ENCODE measurements at regions not wholly inside any gene's neighbourhood (a gene's known extent, or its start where the extent isn't known, plus 50 kb on each side); places are given as distances from the start of the nearest gene placed in this dataset.
"Not testable (repeated sequence)": the region's sequence is repeated elsewhere in the genome, so short reads cannot be mapped to it uniquely, and the experiment has no call there.

DNA sequence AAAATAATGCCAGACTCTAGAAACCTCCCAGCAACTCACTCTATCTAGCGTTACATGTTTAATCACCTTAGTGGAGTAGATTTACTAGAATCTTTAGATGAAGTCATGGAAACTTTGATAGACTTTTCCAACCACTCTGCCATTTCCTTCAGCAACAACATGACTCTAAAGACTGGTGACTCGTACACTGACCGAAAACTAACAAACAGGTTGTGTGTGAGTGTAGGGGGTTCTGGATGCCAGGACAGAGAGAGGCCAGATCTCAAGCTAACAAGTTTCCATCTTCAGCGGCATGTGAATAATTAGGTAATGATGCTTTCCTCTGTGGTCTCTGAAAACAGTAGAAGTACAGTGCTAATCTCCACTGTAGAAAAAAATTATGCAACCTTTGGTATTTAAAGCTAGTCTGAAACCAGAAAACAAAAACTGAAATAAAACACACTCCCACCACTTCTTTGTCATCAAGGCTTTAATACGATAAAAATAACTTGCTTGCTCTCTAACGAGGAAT, 286.4 kb downstream of the PRDM5 start:
- no peak for DNase-seq (ENCODE audit: low read depth in 3 of 3)

DNA sequence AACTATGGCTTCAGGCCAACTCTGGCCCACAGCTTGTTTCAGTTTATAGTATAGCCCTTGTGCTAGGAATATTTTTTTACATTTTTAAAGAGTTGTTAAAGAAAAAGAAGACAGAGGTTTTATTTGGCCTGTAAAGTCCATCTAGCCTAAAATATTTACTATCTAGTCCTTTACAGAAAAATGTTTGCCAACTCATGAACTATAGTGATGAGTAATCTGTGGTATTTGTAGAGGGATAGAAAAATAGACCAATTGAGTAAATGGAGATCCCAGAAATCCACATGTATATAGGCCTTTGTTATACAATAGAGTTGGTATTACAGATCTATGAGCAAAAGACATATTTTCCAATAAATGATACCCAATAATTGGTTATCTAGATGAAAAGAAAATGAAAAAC, 288.7 kb downstream of the PRDM5 start:
- no peak for DNase-seq (ENCODE audit: low read depth in 3 of 3)

DNA sequence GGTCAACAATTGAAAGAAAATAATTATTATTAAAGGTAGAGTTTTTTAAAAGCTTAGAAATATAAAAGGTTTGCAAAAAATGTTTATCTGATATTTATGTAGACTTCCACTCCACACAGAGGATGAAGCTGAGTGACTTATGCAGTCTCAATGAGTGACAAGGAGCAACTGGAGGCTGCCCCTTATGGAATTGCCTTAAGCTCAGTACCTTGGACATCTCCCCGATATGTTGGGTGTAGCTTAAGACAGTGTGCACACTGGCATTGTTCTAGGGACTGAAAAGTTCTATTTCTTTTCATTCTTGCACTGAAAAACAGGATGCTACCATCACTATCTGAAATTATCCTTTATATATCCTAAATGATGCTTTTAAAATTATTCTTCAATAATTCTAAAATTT, 292.1 kb downstream of the PRDM5 start:
- no peak for DNase-seq (ENCODE audit: low read depth in 3 of 3)

DNA sequence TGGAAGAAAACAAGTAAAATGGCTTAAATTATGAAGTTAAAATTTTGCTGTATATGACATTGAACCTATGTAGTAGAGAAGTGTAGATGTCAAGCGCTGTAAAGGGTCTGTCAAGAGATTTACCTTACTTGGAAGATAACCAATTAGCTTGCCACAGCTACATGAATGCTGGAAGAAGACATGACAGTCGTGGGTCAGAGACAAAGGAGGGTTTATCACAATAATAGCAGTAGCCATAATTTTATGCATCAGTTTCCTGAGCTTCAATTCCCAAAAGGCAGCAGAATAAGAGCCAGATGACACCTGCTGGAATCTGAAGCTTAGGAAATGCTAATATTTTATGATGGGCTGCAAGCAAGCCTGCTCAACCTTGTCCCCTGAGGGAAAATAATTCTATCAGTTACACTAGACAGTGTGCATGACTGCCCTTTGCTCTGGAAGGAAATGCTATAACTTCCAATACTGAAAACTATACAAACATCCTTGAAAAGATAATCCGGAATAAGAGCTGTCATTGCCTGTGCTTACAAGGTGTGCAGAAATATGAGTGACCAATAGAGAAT, 292.9 kb downstream of the PRDM5 start:
- no peak for DNase-seq (ENCODE audit: low read depth in 3 of 3)

DNA sequence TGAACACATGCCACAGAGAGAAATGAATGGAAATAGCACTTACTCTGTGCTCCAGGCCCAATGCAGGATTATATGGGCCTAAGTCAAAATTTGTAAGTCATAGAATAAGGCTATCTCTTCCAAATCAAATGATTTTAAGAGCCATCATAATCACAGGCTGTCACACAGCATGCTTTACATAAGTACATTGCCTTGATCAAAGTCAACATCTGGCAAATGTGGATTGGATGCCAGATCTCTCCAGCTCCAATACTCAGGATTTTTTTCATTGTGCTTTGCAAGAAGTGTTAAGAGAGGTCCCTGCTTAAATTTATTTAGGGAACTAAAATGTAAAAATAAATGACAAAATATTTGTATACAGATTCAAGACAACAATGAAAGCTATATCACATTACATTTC, 299.9 kb downstream of the PRDM5 start:
- no peak for DNase-seq (ENCODE audit: low read depth in 3 of 3)

DNA sequence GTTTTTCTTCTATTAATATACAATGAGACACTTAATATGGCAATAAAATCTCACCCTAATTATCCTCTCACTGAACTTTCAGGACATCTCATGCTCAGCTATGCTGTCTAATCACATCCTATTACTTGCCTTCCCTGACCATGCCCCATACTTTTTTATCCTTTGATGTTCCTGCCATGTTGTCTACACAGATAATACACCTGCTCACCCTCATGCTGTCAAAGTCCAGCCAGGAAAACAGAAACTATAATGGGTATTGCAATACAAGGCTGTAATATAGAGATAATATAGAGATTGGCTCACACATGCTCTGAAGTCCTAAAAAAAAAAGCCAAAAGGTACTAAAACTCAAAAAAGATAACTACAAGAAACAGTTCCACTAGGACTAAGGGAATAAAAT, 305.4 kb downstream of the PRDM5 start:
- DNase-seq (ENCODE audit: low read depth in 3 of 3) = no peak

DNA sequence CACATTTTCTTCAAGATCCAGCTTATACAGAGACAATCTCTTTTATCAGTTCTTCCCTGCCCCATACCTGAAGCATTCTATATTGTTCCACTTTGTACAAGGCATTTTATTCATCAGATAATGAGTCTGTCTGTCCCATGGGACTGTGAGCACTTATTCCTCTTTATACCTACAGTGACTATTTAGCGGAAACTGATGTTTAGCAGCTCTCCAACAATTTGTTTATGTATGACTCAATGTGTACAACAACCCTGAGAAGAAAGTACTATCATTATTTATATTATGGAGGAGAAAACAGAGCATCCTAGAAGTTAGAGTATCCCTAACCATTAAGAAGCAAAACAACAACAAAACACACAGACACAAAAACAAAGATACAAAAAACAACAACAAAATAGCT, 306.5 kb downstream of the PRDM5 start:
- no peak for DNase-seq (ENCODE audit: low read depth in 3 of 3)

DNA sequence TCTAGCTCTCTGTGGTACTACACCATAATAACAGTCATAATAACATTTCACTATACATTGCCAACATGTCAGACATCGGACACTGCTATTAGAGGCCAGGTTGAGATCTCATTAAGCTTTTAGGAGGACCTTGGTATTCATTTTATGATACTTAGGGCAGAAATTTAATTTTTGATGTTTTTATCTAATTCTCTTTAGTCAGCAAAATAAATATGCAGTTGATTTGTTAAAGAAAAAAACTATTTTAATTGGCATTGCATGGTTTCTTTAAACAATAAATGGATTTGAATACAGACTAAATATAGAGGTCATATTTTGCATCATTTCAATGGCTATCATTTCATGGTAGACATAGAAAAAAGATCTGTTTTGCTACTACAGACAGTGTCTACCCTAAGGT, 308.7 kb downstream of the PRDM5 start:
- DNase-seq (ENCODE audit: low read depth in 3 of 3) = no peak

DNA sequence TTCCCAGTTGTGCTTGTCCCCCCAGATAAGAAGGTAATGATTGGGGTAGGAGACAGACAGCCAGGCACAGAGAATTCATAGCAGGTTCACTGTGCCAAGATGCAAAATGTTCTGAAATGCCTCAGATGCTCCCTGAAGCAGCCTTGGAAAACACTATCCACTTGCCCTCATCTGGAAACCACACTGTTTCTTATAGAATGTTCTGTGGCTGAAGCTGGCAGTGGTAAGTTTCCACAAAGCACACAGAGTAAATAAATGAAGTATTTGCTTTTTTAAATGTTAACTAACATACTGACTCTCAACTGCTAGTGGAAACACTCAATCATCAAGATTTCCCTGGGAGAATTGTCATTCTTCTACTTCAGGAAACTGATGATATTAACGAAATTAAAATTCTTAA, 311.4 kb downstream of the PRDM5 start:
- DNase-seq (ENCODE audit: low read depth in 3 of 3) = no peak

DNA sequence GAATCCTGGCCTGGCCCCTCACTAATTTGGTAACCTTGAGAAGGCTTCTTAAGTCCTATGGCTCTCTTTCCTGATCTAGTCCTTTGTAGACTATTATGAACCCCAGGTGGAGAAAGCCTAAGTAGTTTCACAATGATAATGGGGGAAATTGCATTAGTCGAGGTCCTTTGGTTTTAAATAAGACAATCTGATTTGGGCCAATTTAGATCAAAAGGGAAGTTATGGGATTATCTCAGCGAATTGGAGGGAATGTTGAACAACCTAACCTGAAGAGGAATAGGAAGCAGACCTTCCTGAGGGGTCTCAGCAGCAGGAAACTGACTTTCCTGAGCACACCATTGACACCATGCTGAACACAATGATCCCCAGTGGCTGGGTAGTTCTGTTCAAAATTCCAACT, 331.5 kb downstream of the PRDM5 start:
- no peak for DNase-seq (ENCODE audit: low read depth in 3 of 3)

DNA sequence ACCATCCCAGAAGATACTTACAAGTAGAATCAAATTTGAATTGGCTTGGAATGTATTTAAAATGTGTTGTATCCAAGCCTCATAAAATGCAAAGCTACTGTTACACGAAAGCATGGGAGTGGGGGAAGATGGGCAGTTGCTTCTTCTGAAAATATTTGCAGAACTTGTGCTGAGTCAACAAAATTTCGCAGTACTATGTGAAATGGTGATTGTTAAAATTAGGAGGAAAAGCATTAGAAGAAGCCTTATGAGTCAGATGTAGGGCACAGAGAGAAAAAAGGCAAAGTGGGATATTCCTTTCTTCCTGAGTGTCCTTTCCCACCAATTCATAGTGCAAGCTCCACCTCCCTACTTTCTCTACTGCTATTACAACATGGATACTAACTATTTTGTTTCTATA, 332.7 kb downstream of the PRDM5 start:
- no peak for DNase-seq (ENCODE audit: low read depth in 3 of 3)

DNA sequence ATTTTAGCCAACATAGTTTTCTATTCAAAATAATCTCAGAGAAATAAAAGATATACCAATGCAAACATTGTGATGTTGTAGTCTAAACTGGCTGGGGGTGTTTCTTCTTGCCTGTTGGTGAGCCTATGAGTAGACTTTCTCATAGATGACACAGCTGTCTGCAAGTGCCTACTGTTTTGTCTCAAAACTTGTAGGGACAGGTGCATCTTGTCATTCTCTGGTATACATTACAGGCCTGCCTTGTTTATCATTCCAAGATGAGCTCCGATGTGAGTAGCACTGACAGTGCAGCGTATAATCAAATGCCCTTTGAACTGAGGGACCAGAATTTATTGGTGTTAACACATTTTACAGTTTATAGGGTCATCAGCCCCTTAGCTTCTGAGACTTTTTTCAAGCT, 353.8 kb downstream of the PRDM5 start:
- no peak for DNase-seq (ENCODE audit: low read depth in 3 of 3)

DNA sequence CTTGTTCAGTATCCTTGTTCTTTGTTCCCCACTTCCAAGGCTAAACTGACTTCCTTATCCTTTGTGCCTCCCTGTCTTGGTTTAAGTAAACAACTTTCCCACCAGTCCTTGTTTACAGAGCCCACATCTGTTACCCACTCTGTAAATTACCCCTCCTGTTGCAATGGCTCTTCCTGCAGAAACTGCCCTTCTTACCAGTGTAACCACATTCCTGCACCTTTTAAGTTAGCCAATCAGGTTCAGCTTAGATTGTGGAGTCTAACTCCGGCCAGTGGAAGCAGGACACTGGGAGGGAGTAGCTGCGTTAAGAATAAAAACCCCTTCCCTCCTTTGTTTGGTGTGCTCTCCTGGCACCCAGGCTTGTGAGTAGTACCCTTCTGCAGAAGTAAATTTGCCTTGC, 360.9 kb downstream of the PRDM5 start:
- no peak for DNase-seq (ENCODE audit: low read depth in 3 of 3)

DNA sequence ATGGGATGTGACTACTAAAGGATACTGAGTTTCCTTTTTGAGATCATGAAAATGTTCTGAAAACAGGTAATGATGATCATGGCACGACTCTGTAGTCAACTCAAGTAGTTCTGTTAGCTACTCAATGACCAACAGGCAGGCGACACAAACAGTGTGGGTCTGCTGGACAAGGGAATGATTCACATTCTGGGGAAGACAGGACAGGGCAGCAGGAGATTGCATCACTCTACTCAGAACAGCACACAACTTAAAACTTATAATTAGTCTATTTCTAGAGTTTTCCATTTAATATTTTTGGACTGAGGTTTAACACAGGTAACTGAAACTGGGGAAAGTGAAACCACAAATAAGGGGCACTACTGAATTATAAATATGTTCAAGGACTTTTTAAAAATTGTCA, 365.2 kb downstream of the PRDM5 start:
- no peak for DNase-seq (ENCODE audit: low read depth in 3 of 3)

DNA sequence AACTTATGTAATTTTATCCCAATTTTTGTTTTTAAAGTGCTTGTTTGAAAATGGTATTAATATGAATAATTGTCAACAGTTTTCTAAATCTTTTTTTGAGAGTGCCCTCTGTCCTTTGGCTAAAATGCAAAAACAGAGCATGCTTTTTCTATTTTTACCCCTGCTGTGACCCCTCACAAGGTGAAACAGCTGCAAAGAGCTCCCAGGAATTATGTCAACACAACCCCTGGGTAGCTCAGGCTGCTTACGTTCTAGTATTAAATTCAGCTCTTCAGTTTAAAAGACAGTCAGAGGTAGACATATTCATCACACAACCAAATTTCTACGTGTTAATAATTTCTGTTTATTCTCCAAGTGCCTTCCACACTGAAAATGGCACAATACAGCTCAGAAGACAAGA, 367.5 kb downstream of the PRDM5 start:
- no peak for DNase-seq (ENCODE audit: low read depth in 3 of 3)

DNA sequence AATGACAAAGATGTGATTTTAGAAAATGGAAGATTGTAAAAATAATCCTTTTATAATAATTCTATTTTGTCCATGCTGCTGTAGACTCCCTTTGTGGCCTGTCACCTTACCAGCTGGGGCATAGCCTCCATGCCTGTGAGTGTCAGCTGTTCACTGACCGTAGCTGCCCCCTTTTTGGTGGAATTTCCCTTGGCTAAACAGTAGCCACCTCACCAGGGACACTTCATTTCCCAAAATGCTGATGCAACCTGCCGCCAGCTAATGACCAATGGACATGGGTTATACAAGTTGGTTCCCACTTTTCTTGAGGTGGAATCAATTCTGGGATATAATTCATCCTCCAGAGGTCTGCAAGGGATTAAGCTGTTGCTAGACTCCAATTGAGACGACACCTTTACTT, 368.4 kb downstream of the PRDM5 start:
- no peak for DNase-seq (ENCODE audit: low read depth in 3 of 3)

DNA sequence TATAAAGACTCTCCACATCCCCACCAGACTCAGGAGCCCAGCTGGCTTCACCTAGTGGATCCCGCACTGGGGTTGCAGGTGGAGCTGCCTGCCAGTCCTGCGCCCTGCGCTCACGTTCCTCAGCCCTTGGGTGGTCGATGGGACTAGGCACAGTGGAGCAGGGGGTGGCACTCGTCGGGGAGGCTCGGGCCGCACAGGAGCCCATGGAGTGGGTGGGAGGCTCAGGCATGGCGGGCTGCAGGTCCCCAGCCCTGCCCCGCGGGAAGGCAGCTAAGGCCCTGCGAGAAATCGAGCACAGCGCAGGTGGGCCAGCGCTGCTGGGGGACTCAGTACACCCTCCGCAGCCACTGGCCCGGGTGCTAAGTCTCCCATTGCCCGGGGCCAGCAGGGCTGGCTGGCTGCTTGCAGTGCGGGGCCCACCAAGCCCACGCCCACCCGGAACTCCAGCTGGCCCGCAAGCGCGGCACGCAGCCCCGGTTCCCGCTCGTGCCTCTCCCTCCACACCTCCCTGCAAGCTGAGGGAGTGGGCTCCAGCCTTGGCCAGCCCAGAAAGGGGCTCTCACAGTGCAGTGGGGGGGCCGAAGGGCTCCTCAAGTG, 371.8 kb downstream of the PRDM5 start:
- not testable (repeated sequence) for DNase-seq (ENCODE audit: low read depth in 3 of 3)

DNA sequence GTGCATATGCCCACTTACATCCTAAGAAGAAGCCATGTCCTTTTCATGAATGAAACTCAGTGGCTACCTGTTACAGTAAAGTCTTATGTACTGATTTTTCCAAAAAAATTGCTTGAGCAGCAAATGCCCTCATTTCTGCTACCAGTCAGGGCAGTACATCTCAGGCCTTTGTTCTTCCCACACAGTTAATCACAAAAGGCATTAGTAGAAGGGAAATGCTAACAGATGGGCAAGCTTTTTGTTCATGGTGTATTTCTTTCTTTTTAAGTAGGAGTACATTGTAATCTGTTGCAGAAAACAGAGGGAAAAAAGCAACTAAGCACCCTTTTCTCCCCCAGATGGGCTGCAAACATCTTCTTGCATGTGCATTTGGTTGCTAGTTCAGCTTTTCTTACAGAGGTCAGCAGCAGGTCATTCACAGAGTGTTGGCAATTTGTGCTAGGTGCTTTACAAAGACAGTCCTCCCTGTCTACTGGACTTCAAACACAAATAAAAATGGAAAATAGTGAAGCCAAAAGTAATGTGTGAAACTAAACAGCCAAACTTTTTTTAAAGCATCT, 373.4 kb downstream of the PRDM5 start:
- DNase-seq (ENCODE audit: low read depth in 3 of 3) = no peak

DNA sequence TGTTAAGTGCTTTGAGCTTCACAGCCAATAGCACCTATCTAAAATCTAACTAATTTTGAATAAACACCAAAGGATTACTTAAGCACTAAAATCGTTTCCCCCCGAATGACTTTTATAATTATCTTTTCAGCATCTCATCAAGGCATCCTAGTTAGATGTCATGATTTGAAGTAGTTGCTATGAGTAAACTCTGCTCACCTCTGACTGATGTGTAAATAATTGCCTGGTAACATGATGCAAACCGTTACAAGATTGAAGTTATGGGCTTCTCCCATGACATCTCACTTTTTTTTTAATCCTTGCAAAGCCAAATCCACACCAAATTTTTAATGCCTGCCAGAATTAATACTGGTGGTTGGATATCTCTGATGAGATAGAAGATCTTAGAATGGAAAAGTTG, 377.1 kb downstream of the PRDM5 start:
- no peak for DNase-seq (ENCODE audit: low read depth in 3 of 3)

DNA sequence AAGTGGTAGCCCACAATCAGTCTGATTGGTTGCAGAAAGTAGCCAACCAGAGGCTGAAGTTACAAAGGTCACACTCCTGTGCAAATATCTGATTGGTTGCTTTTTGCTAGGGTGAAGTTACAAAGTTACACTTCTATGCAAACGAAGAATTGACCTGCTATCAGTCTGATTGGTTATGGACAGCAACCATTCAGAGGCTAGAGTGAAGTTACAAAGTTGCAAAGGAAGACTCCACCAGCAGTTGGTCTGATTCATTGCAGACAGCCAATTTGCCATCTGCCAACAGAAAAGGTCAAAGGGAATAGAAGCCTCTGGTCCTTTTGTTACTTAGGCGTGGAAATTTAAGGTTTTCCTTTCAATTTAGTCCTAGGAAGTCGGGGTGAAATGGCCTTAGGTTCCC, 377.7 kb downstream of the PRDM5 start:
- no peak for DNase-seq (ENCODE audit: low read depth in 3 of 3)

DNA sequence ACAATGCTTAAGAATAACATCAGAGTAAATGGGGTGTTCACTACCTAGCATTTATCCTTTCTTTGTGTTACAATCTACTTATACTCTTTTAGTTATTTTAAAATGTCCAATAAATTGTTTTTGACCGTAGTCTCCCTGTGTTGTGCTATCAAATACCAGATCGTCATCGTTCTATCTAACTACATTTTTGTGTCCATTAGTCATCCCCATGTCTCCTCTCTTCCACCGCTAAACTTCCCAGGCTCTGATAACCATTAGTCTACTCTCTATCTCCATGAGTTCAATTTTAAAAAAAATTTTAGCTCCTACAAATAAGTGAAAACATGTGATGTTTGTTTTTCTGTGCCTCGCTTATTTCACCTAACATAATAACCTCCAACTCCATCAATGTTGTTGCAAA, 381.9 kb downstream of the PRDM5 start:
- no peak for DNase-seq (ENCODE audit: low read depth in 3 of 3)

DNA sequence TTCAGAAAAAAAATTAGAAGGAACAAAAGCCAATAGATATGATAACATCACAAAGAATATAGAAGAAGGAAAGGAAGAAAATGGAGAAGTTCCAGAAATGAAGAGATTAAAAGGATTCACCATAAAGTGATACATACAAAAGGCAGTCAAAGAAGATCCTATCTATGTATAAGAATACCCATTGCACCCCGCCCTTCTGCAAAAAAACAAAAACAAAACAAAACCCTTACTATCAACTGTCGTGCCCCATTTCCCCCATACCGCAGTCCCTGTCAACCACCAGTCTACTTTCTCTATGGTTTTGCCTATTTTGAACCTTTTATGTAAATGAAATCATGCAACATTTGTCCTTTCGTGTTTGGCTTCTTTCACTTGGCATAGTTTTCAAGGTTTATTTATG, 385.6 kb downstream of the PRDM5 start:
- no peak for DNase-seq (ENCODE audit: low read depth in 3 of 3)

DNA sequence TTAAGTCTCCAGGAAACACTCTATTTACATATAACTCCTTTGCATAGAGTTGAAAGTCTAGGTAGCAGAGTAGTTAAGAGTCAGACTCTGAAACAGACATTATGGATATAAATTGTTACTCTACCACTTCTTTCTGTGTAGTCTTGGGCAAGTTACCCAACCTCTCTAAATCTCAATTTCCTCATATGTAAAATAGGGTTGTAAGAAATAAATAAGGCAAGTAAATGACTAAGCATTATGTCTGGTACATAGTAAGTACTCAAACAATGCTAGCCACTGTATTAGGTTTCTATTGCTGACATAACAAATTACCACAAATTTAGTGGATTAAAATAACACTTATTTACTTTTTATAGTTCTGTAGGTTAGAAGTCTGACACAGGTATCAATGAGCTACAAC, 394.1 kb downstream of the PRDM5 start:
- no peak for DNase-seq (ENCODE audit: low read depth in 3 of 3)

DNA sequence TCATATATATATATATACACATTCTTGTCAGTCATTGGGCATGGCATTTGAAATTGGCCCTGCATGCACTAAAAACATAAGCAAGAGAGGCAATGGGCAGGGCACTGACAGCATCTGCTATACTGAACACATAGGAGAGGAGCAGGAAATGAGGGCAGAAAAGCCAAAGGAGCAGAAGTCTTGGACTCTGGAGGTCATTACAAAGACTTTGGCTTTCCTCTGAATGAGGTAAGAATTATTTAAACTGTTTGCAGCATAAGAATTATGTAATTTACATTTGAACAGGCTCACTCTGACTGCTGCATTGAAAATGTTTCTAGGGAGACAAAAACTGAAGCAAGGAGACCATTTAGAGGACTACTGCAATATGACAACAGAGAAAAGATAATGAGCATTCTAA, 396.5 kb downstream of the PRDM5 start:
- DNase-seq (ENCODE audit: low read depth in 3 of 3) = no peak
